Peyer's patch (tissue), 4 donors: ENCODE measurements at regions not wholly inside any gene's neighbourhood (a gene's known extent, or its start where the extent isn't known, plus 50 kb on each side); places are given as distances from the start of the nearest gene placed in this dataset.

Experiments
- CTCF ChIP-seq, 6 experiments: fragments of 450-650 bp in 4 of 6; fragments of 200-600 bp in 2 of 6; sonication (generic) in 1 of 6; IDR thresholded peaks; one replicate each; pipeline ENCODE4 v1.5.1; 2017 to 2019; ENCODE audit warnings: antibody characterized with exemption in 6 of 6, mild to moderate bottlenecking in 3 of 6, moderate library complexity in 1 of 6
- POLR2A ChIP-seq, 2 donors: fragments of 450-650 bp; IDR thresholded peaks; one replicate each; pipeline ENCODE4 v1.5.1; 2017; ENCODE audit warnings: antibody characterized with exemption in 2 of 2, mild to moderate bottlenecking in 2 of 2, moderate library complexity in 2 of 2

GRCh38 chr5:23763170-23763569 lies 255.8 kb downstream of the PRDM9 start:
- no peak for TF ChIP-seq CTCF (IDR thresholded peaks at IDR 0.05)
- no peak for TF ChIP-seq POLR2A (IDR thresholded peaks at IDR 0.05)
